Ishikawa (cell line): ENCODE measurements at regions not wholly inside any gene's neighbourhood (a gene's known extent, or its start where the extent isn't known, plus 50 kb on each side); places are given as distances from the start of the nearest gene placed in this dataset.

Source experiments
- CEBPB ChIP-seq: IDR thresholded peaks from 2 replicates; pipeline ENCODE4 v1.6.1; 2012
- EP300 ChIP-seq: IDR thresholded peaks from 2 replicates; pipeline ENCODE4 v1.6.1; 2012; ENCODE audit warnings: borderline replicate concordance
- RAD21 ChIP-seq: IDR thresholded peaks from 2 replicates; pipeline ENCODE4 v1.6.1; 2012; ENCODE audit warnings: low read depth
- TAF1 ChIP-seq: IDR thresholded peaks from 2 replicates; pipeline ENCODE4 v1.6.1; 2012; ENCODE audit warnings: low read depth, mild to moderate bottlenecking
- YY1 ChIP-seq: IDR thresholded peaks from 2 replicates; pipeline ENCODE4 v1.6.1; 2012; ENCODE audit warnings: low read depth
- TF ChIP-seq, protein P1 (sequence below): IDR thresholded peaks from 2 replicates; pipeline ENCODE4 v1.6.1; 2012

GRCh38 chr5:114734238-114734637 lies 372.4 kb downstream of the KCNN2 start:
- TF ChIP-seq EP300 (no peak), TAF1 (no peak), CEBPB (no peak), RAD21 (no peak), YY1 (no peak)
- TF ChIP-seq, protein P1, sequence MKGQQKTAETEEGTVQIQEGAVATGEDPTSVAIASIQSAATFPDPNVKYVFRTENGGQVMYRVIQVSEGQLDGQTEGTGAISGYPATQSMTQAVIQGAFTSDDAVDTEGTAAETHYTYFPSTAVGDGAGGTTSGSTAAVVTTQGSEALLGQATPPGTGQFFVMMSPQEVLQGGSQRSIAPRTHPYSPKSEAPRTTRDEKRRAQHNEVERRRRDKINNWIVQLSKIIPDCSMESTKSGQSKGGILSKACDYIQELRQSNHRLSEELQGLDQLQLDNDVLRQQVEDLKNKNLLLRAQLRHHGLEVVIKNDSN = no peak
